Pancreas (tissue), 10 donors: ENCODE measurements at regions not wholly inside any gene's neighbourhood (a gene's known extent, or its start where the extent isn't known, plus 50 kb on each side); places are given as distances from the start of the nearest gene placed in this dataset.

Source experiments
- ATAC-seq, 4 donors: fragments of 200-7000 bp; cut with Tn5 transposase; one replicate each; pipeline versions ENCODE4 v1.8.0 to v1.9.1; 2020; ENCODE audit warnings: mild to moderate bottlenecking in 4 of 4, moderate library complexity in 4 of 4
- DNase-seq, 6 donors: peaks; one replicate each; pipeline ENCODE4 v3.0.0-alpha.2; 2020
- FAIRE-seq: peaks from 2 replicates; lab custom pipeline; 2012; peaks lifted over from hg19 to GRCh38; lab: Jason Lieb, UNC
- H3K27ac ChIP-seq, 4 donors: fragments of 200-600 bp; sonication (generic); 1 replicate in 3 of 4; 2 replicates in 1 of 4; pipeline versions ENCODE4 v1.5.0 to v1.8.0; 2020
- H3K27me3 ChIP-seq, 4 donors: fragments of 200-600 bp; one replicate each; pipeline ENCODE4 v1.8.0; 2021
- H3K36me3 ChIP-seq, 3 donors: fragments of 200-600 bp; sonication (generic) in 1 of 3; one replicate each; pipeline versions ENCODE4 v1.5.0 to v1.8.0; 2020 to 2021
- H3K4me1 ChIP-seq, 3 donors: fragments of 200-600 bp; one replicate each; pipeline ENCODE4 v1.8.0; 2021
- H3K4me3 ChIP-seq, 4 donors: fragments of 200-600 bp; sonication (generic) in 2 of 4; one replicate each; pipeline versions ENCODE4 v1.5.0 to v1.8.0; 2020 to 2021
- H3K9me3 ChIP-seq, 4 donors: fragments of 200-600 bp; one replicate each; pipeline ENCODE4 v1.8.0; 2021
- WGBS, 2 donors: extraction: QIAGEN DNeasy Blood & Tissue Kit; methylation state at CpG; one replicate each; pipeline ENCODE4 v1.1.7; 2013; 5-methylcytosine and 5-hydroxymethylcytosine counted together
- intact Hi-C, 3 donors: fragments of 100-400 bp; cut with DNase I; formaldehyde crosslinking; loops; one replicate each; pipeline versions ENCODE4 v1.11.1 to v1.14.2; 2022
- TF ChIP-seq, protein P1 (sequence below), 4 donors: fragments of 200-600 bp; sonication (generic) in 3 of 4; IDR thresholded peaks; one replicate each; pipeline versions ENCODE4 v1.5.0 to v1.8.0; 2021; ENCODE audit warnings: antibody characterized with exemption in 4 of 4
- donor health status: healthy with polysubstance abuse.
- donor health status: DM: no; HTN: no; CAD: no; lungs with moderate emphysema.
- donor health status: DM: no; HTN: no; CAD: no.
- donor health status: control.
- donor health status: control.
- donor health status: Bipolar disorder and iron deficiency.
- donor health status: DM: yes; HTN: yes; CAD: no.
- donor health status: DM: no; HTN: no; CAD: no.
- donor health status: DM: no; HTN: no; CAD: no.
- donor health status: DM: yes; HTN: yes; CAD: no.

DNA sequence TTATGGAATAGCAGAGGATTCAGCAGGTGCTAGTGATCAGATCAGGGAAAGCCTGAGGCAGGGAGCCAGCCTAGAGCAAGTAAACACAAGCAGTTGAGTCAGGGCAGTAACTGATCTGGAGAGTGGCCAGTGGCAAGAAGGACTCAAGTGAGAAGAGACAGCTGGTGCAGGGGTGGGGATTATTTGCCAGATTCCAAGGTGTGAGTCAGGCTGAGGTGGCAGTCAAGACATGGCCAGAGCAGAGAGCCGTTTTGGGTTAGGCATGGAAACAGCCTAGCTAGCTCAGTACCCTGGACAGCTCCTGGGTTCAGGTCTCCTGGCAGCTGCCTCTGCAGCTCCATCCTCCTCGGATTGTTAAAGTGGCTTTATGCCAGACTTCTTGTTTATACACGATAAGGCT, 281.9 kb upstream of the ONECUT1 start:
- Histone ChIP-seq H3K36me3 (no peaks in the 10 kb centered on the region), H3K27ac (peak overlapping the region in 1 of 4 donors; percentile 45), H3K9me3 (no peaks in the 10 kb centered on the region), H3K27me3 (no peaks in the 10 kb centered on the region), H3K4me1 (peaks cover 0 to 11% (median 4%) of the 10 kb centered on the region in 3 donors), H3K4me3 (no peak overlapping the region)
- DNase-seq, result peak; percentile 76 to 98 (median 96)
- 0 to 1% methylated on average over 3 of the region's 3 CpGs for WGBS, 2 donors
- TF ChIP-seq, protein P1, sequence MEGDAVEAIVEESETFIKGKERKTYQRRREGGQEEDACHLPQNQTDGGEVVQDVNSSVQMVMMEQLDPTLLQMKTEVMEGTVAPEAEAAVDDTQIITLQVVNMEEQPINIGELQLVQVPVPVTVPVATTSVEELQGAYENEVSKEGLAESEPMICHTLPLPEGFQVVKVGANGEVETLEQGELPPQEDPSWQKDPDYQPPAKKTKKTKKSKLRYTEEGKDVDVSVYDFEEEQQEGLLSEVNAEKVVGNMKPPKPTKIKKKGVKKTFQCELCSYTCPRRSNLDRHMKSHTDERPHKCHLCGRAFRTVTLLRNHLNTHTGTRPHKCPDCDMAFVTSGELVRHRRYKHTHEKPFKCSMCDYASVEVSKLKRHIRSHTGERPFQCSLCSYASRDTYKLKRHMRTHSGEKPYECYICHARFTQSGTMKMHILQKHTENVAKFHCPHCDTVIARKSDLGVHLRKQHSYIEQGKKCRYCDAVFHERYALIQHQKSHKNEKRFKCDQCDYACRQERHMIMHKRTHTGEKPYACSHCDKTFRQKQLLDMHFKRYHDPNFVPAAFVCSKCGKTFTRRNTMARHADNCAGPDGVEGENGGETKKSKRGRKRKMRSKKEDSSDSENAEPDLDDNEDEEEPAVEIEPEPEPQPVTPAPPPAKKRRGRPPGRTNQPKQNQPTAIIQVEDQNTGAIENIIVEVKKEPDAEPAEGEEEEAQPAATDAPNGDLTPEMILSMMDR (IDR thresholded peaks at IDR 0.05), result no peak
- no peak for FAIRE-seq
- peak; percentile 97 to 99 (median 98) for ATAC-seq
- intact Hi-C loops, result loop anchor here in 1 of 3 donors (10.0 kb wide), 1 partner anchor 277 kb away; the partner anchor contains the start of gene ONECUT1

DNA sequence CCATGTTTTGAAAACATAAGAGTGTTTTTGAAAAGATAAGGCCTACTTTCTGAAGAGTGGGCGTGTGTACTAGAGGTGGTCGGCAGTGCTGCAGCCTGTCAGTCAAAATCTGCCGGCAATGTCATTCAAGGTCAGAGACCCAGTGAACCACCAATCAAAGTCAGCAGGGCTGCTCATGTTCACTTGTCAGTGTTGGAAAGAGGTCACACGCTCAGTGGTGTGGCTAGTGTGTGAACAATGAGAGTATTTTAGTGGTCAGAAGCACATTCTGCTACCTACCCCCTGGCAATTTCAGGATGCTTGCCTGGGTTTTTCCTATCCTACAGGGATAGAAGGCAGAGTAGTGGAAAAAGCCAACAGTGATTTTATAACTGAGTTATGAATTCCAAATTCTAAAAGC, 278.5 kb upstream of the ONECUT1 start:
- FAIRE-seq (no peak), ATAC-seq (no peak), DNase-seq (no peak)
- H3K9me3 ChIP-seq, result no peaks in the 10 kb centered on the region
- TF ChIP-seq, protein P1 (IDR thresholded peaks at IDR 0.05), result no peak
- H3K4me1 ChIP-seq, result peaks cover 0 to 11% (median 4%) of the 10 kb centered on the region in 3 donors
- no peak overlapping the region for H3K27ac ChIP-seq
- intact Hi-C loops, result no loop called here
- H3K27me3 ChIP-seq, result no peaks in the 10 kb centered on the region
- no peak overlapping the region for H3K4me3 ChIP-seq
- no peaks in the 10 kb centered on the region for H3K36me3 ChIP-seq
- 41 to 48% methylated on average over 4 of the region's 4 CpGs for WGBS, 2 donors

DNA sequence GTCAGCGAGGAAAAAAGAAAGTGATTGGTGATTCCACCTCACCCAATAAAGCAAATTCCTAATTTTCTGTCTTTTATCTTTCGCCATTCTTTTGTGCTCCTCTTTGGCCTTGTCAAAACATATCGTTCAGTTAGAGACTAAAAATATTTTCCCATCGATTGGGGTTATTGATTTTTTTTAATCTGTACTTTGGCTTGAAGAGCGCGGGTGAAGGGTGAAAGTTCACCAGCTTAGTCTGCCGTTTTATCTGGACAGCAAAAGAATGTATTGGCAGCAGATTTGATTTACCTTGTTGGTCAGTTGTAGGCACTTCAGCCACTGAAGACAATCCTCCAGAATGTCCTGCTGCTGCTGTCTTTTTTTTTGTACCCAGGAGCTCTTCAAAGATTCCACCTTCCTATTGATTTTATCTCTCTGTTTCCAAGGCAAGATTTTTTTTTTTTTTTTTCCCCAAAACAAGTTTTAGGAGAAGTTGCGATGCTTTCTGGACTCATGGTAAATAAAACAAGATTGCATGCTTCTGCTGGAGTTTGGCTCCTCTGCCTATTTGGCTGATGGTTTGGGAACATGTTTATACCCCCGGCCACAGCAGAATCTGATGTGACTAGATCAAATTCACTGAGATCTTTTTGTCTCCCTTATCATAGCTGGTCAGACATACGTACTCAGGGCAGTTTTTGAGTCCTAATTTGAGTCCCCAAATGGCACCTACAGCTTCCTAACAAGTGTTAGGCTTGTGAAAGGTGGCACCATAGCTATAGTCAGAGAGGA, 269.3 kb upstream of the ONECUT1 start:
- Histone ChIP-seq H3K4me1 (peaks cover 6 to 8% (median 7%) of the 10 kb centered on the region in 3 donors), H3K27ac (no peak overlapping the region), H3K4me3 (no peak overlapping the region), H3K27me3 (no peaks in the 10 kb centered on the region), H3K9me3 (no peaks in the 10 kb centered on the region), H3K36me3 (no peaks in the 10 kb centered on the region)
- intact Hi-C loops, result no loop called here
- WGBS, 2 donors, result 27 to 31% methylated on average over 10 of the region's 10 CpGs
- no peak for FAIRE-seq
- no peak for DNase-seq
- TF ChIP-seq, protein P1 (IDR thresholded peaks at IDR 0.05), result no peak
- ATAC-seq, result peak in 2 of 4 donors; percentile 44 to 53

DNA sequence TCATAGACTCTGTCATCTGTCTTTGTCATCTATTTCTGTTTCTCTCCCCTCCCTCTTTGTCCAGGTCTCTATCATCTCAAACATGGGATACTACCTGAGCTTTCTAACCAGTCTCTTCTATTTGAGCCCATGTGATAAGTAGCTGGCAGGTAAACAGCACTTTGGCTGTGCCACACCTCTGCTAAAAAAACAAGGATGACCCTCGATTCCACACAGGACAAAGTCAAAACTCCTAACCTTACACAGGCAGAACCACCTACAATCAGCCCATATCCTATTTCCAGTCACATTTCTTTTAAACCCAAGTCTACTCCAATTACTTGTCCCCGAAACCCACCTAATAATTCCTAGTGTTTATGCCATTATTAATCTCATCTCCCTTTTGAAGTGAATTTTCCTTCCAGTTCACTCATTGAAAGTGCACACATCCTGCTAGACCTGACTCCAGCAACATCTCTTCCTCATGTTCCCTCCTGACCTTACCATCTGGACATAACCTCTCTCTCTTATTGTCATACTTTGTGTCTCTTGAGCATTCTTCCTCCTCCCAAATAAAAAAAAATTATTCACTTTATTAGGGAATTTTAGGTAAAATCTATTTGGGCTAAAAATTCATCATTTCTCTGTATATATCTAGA, 256.1 kb upstream of the ONECUT1 start:
- Histone ChIP-seq H3K9me3 (no peaks in the 10 kb centered on the region), H3K4me1 (no peaks in the 10 kb centered on the region), H3K27me3 (no peaks in the 10 kb centered on the region), H3K36me3 (no peaks in the 10 kb centered on the region), H3K27ac (no peak overlapping the region), H3K4me3 (no peak overlapping the region)
- DNase-seq (no peak), ATAC-seq (no peak), FAIRE-seq (no peak)
- intact Hi-C loops, result no loop called here
- WGBS, 2 donors, result 72 to 76% methylated on average over 2 of the region's 2 CpGs
- TF ChIP-seq, protein P1 (IDR thresholded peaks at IDR 0.05), result no peak

DNA sequence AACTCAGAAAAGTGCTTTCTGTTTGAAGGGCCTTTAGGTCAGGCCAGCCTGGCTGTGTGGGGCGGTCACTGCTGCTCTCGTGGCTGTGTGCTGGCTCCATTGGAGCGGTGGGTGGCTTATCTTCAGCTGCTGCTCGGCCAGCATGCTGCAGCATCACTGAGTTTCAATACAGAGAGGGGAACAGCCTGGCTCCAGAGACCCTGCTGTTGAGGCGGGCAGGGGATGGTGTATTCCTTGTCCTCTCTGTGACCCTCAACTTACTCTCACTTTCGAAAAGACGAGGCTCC, 248.5 kb upstream of the ONECUT1 start:
- intact Hi-C loops, result no loop called here
- Histone ChIP-seq H3K9me3 (no peaks in the 10 kb centered on the region), H3K4me1 (no peaks in the 10 kb centered on the region), H3K27me3 (no peaks in the 10 kb centered on the region), H3K4me3 (no peak overlapping the region), H3K27ac (no peak overlapping the region), H3K36me3 (no peaks in the 10 kb centered on the region)
- DNase-seq (no peak), ATAC-seq (no peak), FAIRE-seq (no peak)
- 85 to 89% methylated on average over 7 of the region's 7 CpGs for WGBS, 2 donors
- TF ChIP-seq, protein P1 (IDR thresholded peaks at IDR 0.05), result no peak
